ENCODE measurements at regions not wholly inside any gene's neighbourhood (a gene's known extent, or its start where the extent isn't known, plus 50 kb on each side); places are given as distances from the start of the nearest gene placed in this dataset.

- Histone ChIP-seq H3K27ac (no peak overlapping the region), H3K27me3 (ENCODE audit: insufficient read depth, low read depth) (no peaks in the 10 kb centered on the region), H3K4me2 (no peak overlapping the region), H2AFZ (ENCODE audit: low read depth) (no peak overlapping the region), H3K36me3 (ENCODE audit: insufficient read depth) (no peaks in the 10 kb centered on the region), H3K4me3 (IDR thresholded peaks at IDR 0.05; ENCODE audit: insufficient read depth, low read depth, low read length) (no peak overlapping the region), H3K79me2 (ENCODE audit: insufficient read depth, low read depth) (no peaks in the 10 kb centered on the region), H3K9ac (no peak overlapping the region), H3K4me1 (ENCODE audit: low read depth, poor library complexity, severe bottlenecking) (no peaks in the 10 kb centered on the region), H4K20me1 (ENCODE audit: insufficient read depth) (no peaks in the 10 kb centered on the region)
- no peak for TF ChIP-seq CTCF (conservative IDR thresholded peaks at IDR 0.05; ENCODE audit: low read depth, low read length)
Observed at GRCh38 chr6:102387326-102388033, 994.0 kb downstream of the GRIK2 start.

- Histone ChIP-seq H3K36me3 (ENCODE audit: insufficient read depth) (no peaks in the 10 kb centered on the region), H3K27me3 (ENCODE audit: insufficient read depth, low read depth) (no peaks in the 10 kb centered on the region), H2AFZ (ENCODE audit: low read depth) (no peak overlapping the region), H3K79me2 (ENCODE audit: insufficient read depth, low read depth) (no peaks in the 10 kb centered on the region), H3K4me3 (IDR thresholded peaks at IDR 0.05; ENCODE audit: insufficient read depth, low read depth, low read length) (no peak overlapping the region), H4K20me1 (ENCODE audit: insufficient read depth) (no peaks in the 10 kb centered on the region), H3K4me1 (ENCODE audit: low read depth, poor library complexity, severe bottlenecking) (no peaks in the 10 kb centered on the region), H3K9ac (no peak overlapping the region), H3K27ac (no peak overlapping the region), H3K4me2 (no peak overlapping the region)
- TF ChIP-seq CTCF (conservative IDR thresholded peaks at IDR 0.05; ENCODE audit: low read depth, low read length), result no peak
Observed at GRCh38 chr6:102381203-102381602, 987.7 kb downstream of the GRIK2 start.

- Histone ChIP-seq H3K27me3 (ENCODE audit: insufficient read depth, low read depth) (no peaks in the 10 kb centered on the region), H3K4me2 (no peak overlapping the region), H3K36me3 (ENCODE audit: insufficient read depth) (no peaks in the 10 kb centered on the region), H3K79me2 (ENCODE audit: insufficient read depth, low read depth) (no peaks in the 10 kb centered on the region), H3K4me3 (IDR thresholded peaks at IDR 0.05; ENCODE audit: insufficient read depth, low read depth, low read length) (no peak overlapping the region), H4K20me1 (ENCODE audit: insufficient read depth) (no peaks in the 10 kb centered on the region), H3K27ac (no peak overlapping the region), H2AFZ (ENCODE audit: low read depth) (no peak overlapping the region), H3K4me1 (ENCODE audit: low read depth, poor library complexity, severe bottlenecking) (no peaks in the 10 kb centered on the region), H3K9ac (no peak overlapping the region)
- no peak for TF ChIP-seq CTCF (conservative IDR thresholded peaks at IDR 0.05; ENCODE audit: low read depth, low read length)
Observed at GRCh38 chr6:102356170-102356569, 962.7 kb downstream of the GRIK2 start.

- H4K20me1 ChIP-seq (ENCODE audit: insufficient read depth), result no peaks in the 10 kb centered on the region
- H3K9ac ChIP-seq, result no peak overlapping the region
- TF ChIP-seq CTCF (conservative IDR thresholded peaks at IDR 0.05; ENCODE audit: low read depth, low read length), result no peak
- H3K27ac ChIP-seq, result no peak overlapping the region
- H3K27me3 ChIP-seq (ENCODE audit: insufficient read depth, low read depth), result no peaks in the 10 kb centered on the region
- H2AFZ ChIP-seq (ENCODE audit: low read depth), result no peak overlapping the region
- H3K79me2 ChIP-seq (ENCODE audit: insufficient read depth, low read depth), result no peaks in the 10 kb centered on the region
- H3K4me1 ChIP-seq (ENCODE audit: low read depth, poor library complexity, severe bottlenecking), result no peaks in the 10 kb centered on the region
- H3K36me3 ChIP-seq (ENCODE audit: insufficient read depth), result no peaks in the 10 kb centered on the region
- no peak overlapping the region for H3K4me2 ChIP-seq
- H3K4me3 ChIP-seq (IDR thresholded peaks at IDR 0.05; ENCODE audit: insufficient read depth, low read depth, low read length), result no peak overlapping the region
Observed at GRCh38 chr6:102355578-102355977, 962.1 kb downstream of the GRIK2 start.
